B cell (primary cell): ENCODE measurements at regions not wholly inside any gene's neighbourhood (a gene's known extent, or its start where the extent isn't known, plus 50 kb on each side); places are given as distances from the start of the nearest gene placed in this dataset.

Experiments
- CTCF ChIP-seq: fragments of 200-600 bp; IDR thresholded peaks from one replicate; pipeline ENCODE4 v1.8.0; 2022; ENCODE audit warnings: antibody characterized with exemption, mild to moderate bottlenecking
- EZH2 ChIP-seq: IDR thresholded peaks from 2 replicates; pipeline ENCODE4 v1.6.1; 2012; ENCODE audit warnings: borderline replicate concordance, low read depth, mild to moderate bottlenecking, moderate library complexity, low read length; ENCODE audit not compliant: insufficient read depth, poor library complexity, severe bottlenecking

DNA sequence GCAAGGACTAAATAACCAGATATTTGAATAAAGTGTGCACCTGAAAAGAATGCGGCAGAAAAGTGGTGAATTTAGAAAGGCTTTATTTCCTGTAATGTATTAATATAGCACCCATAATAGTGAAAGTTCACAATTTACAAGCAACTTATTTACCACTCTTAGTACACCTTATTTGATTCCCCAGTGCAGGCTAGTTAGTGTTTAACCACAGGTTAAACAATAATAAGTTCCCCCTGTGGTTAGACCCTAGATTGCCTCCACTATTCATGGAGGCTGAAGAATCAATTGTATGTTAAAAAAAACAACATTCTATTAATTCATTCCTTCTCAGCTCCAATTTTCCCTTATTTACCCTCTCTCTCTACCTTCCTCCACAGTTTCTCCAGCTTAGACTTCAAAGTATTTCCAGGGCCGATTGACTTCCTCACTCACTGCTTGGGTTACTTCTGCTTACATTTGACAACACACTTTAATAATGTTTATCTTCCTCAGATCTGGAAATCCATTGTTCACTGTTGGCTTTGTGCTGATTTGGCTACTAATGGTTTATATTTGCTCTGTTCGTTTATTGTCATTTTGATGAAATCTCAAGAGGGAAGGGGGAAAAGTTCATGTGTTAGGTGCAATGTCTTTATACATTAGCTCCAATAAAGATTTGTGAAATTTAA is 796.3 kb downstream of the BRINP3 start:
- TF ChIP-seq CTCF (no peak), EZH2 (no peak)
